ENCODE measurements at regions not wholly inside any gene's neighbourhood (a gene's known extent, or its start where the extent isn't known, plus 50 kb on each side); places are given as distances from the start of the nearest gene placed in this dataset.
A peak's percentile ranks its signal among the peaks of the same experiment; 100 is the strongest.

DNA sequence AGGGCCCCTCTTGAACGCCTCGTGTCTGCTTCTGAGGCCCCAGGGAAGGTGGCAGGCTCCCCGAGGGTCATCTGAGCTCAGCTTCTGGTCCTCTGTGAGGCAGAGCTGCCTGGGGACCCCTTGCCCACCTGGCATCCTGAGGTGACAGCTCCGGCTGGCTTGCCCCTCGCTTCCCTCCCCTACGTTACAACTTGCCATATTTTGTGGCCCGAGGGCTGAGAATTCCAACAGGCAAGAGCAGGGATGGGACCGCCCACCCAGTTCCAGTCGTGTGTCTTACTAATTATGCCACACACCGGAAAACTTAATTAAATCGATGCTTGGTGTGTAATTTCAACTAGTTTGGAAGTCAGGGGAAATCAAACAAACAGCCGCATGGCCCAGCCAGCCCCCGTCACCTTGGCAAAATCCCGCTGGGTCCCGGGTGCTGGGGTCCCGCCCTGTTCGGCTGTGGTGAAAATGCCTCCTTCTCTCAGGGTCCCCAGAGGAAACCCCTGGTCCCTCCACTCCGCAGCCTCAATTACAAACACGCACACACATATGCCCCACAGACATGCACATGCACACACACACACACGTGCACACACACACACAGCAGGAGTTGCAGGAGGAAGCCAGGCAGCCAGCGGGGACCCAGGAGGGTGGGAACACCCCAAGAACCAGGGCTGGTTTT, 221.0 kb upstream of the IER5L start:
- H4K8ac ChIP-seq (ENCODE audit: low read length), result no peak overlapping the region
- H3K23ac ChIP-seq (ENCODE audit: low read length in 2 of 2), result no peak overlapping the region
- H3K79me1 ChIP-seq (replicated peaks; ENCODE audit: low read length, poor library complexity, severe bottlenecking), result no peaks in the 10 kb centered on the region
- H2AFZ ChIP-seq (ENCODE audit: low read depth, low read length), result no peak overlapping the region
- no peak overlapping the region for H4K91ac ChIP-seq (ENCODE audit: low read length)
- H3K27me3 ChIP-seq (ENCODE audit: control insufficient read depth in 1 of 2, insufficient read depth in 1 of 2, low read length in 2 of 2), result peaks cover 14 to 29% of the 10 kb centered on the region in 2 experiments
- DNase-seq, result no peak
- no peak overlapping the region for H3K14ac ChIP-seq (ENCODE audit: low read length in 2 of 2)
- no peak overlapping the region for H3K4me3 ChIP-seq (ENCODE audit: insufficient read depth in 1 of 2, low read depth in 1 of 2, low read length in 2 of 2)
- H2BK15ac ChIP-seq (ENCODE audit: low read depth, poor library complexity, severe bottlenecking), result peak overlapping the region; percentile 44
- H3K9me3 ChIP-seq (ENCODE audit: control insufficient read depth, low read length), result peaks cover 16% of the 10 kb centered on the region
- H3K36me3 ChIP-seq (ENCODE audit: control insufficient read depth in 1 of 2, insufficient read depth in 2 of 2, low read depth in 1 of 2, low read length in 2 of 2), result no peaks in the 10 kb centered on the region
- peak overlapping the region in 1 of 2 experiments; percentile 46 for H3K18ac ChIP-seq (ENCODE audit: low read depth in 1 of 2, low read length in 2 of 2)
- H3K4me2 ChIP-seq (ENCODE audit: low read length, poor library complexity, severe bottlenecking), result no peak overlapping the region
- H2BK120ac ChIP-seq (ENCODE audit: low read depth, low read length), result no peak overlapping the region
- H2AK5ac ChIP-seq (ENCODE audit: low read length, severe bottlenecking), result no peak overlapping the region
- peaks cover 18% of the 10 kb centered on the region for H3K4me1 ChIP-seq (ENCODE audit: control insufficient read depth, insufficient read depth, low read depth, low read length)
- H2BK5ac ChIP-seq (ENCODE audit: low read depth, low read length, poor library complexity, severe bottlenecking), result no peak overlapping the region
- no peak overlapping the region for H3K9ac ChIP-seq (ENCODE audit: low read length)
- no peak overlapping the region for H3K27ac ChIP-seq (ENCODE audit: low read length, poor library complexity, severe bottlenecking)
- no peak overlapping the region for H3K4ac ChIP-seq (ENCODE audit: low read depth in 1 of 2, low read length in 2 of 2)
- WGBS, result 92% methylated on average over 21 of the region's 21 CpGs
- H2BK12ac ChIP-seq (ENCODE audit: low read length in 2 of 2), result no peak overlapping the region

DNA sequence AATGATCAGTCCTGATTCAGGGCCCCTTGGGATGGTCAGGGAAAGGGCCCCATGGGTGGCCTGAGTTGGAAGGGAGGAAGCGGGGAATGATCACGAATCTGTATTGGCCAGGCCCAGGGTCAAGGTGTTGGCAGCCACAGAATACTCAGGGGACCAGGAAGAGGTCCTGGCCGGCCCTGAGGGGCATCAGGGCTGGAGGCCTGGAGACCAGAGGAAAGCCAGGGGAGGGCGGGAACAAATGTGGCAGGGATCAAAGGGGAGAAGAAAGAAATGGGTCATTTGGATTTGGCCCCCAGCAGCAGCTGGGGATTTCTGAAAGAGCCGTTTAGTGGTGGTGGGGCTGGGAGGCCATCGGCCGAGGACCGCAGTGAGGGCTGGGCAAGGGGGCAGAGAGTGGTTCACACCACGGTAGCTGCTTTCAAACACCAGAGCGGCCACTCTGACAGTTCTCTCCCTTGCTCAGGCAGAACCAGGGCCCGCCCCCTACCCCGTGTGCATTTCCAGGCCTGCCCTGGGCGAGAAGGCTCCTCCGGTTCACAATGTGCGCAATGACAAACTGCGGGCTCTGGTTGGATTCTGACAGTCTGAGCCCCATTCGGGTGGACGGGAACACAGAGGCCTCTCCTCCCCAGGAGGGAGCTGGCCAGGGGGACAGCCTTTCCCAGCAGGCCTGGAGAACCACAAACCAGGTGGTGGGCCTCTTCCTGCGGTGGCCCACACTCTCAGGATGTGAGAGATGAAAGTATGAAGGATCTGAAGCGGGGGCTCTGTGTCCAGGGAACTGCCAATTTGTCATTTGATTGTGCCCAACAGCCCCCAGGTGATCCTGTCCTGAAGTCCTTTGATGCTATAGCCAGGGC, 220.3 kb upstream of the IER5L start:
- Histone ChIP-seq H3K79me1 (replicated peaks; ENCODE audit: low read length, poor library complexity, severe bottlenecking) (no peaks in the 10 kb centered on the region), H3K27ac (ENCODE audit: low read length, poor library complexity, severe bottlenecking) (no peak overlapping the region)
- WGBS, result 77% methylated on average over 20 of the region's 20 CpGs

GRCh38 chr9:129397335-129397734, 219.3 kb upstream of the IER5L start:
- H3K18ac ChIP-seq (ENCODE audit: low read depth in 1 of 2, low read length in 2 of 2), result no peak overlapping the region
- H3K4me2 ChIP-seq (ENCODE audit: low read length, poor library complexity, severe bottlenecking), result no peak overlapping the region
- no peak overlapping the region for H3K27ac ChIP-seq (ENCODE audit: low read length, poor library complexity, severe bottlenecking)
- H4K91ac ChIP-seq (ENCODE audit: low read length), result no peak overlapping the region
- H3K9ac ChIP-seq (ENCODE audit: low read length), result no peak overlapping the region
- H3K4ac ChIP-seq (ENCODE audit: low read depth in 1 of 2, low read length in 2 of 2), result no peak overlapping the region
- 88% methylated on average over 6 of the region's 6 CpGs for WGBS
- no peak overlapping the region for H2BK15ac ChIP-seq (ENCODE audit: low read depth, poor library complexity, severe bottlenecking)
- no peak overlapping the region for H3K14ac ChIP-seq (ENCODE audit: low read length in 2 of 2)
- H3K27me3 ChIP-seq (ENCODE audit: control insufficient read depth in 1 of 2, insufficient read depth in 1 of 2, low read length in 2 of 2), result peaks cover 14 to 33% of the 10 kb centered on the region in 2 experiments
- H3K23ac ChIP-seq (ENCODE audit: low read length in 2 of 2), result no peak overlapping the region
- H3K4me1 ChIP-seq (ENCODE audit: control insufficient read depth, insufficient read depth, low read depth, low read length), result peaks cover 6% of the 10 kb centered on the region
- no peaks in the 10 kb centered on the region for H3K79me1 ChIP-seq (replicated peaks; ENCODE audit: low read length, poor library complexity, severe bottlenecking)
- H2BK12ac ChIP-seq (ENCODE audit: low read length in 2 of 2), result no peak overlapping the region
- H3K4me3 ChIP-seq (ENCODE audit: insufficient read depth in 1 of 2, low read depth in 1 of 2, low read length in 2 of 2), result no peak overlapping the region
- H2BK5ac ChIP-seq (ENCODE audit: low read depth, low read length, poor library complexity, severe bottlenecking), result no peak overlapping the region
- no peak overlapping the region for H2BK120ac ChIP-seq (ENCODE audit: low read depth, low read length)
- no peak overlapping the region for H2AK5ac ChIP-seq (ENCODE audit: low read length, severe bottlenecking)
- H4K8ac ChIP-seq (ENCODE audit: low read length), result no peak overlapping the region
- H3K36me3 ChIP-seq (ENCODE audit: control insufficient read depth in 1 of 2, insufficient read depth in 2 of 2, low read depth in 1 of 2, low read length in 2 of 2), result no peaks in the 10 kb centered on the region
- no peak overlapping the region for H2AFZ ChIP-seq (ENCODE audit: low read depth, low read length)
- peaks cover 16% of the 10 kb centered on the region for H3K9me3 ChIP-seq (ENCODE audit: control insufficient read depth, low read length)
- DNase-seq, result no peak

More for the DNA sequence above, 220.3 kb upstream of the IER5L start:
- no peak for DNase-seq
- Histone ChIP-seq H4K8ac (ENCODE audit: low read length) (no peak overlapping the region), H2BK120ac (ENCODE audit: low read depth, low read length) (no peak overlapping the region), H3K4me3 (ENCODE audit: insufficient read depth in 1 of 2, low read depth in 1 of 2, low read length in 2 of 2) (peak overlapping the region in 1 of 2 experiments; percentile 18), H3K9me3 (ENCODE audit: control insufficient read depth, low read length) (peaks cover 16% of the 10 kb centered on the region), H3K9ac (ENCODE audit: low read length) (no peak overlapping the region), H4K91ac (ENCODE audit: low read length) (no peak overlapping the region), H3K14ac (ENCODE audit: low read length in 2 of 2) (peak overlapping the region in 1 of 2 experiments; percentile 23), H2BK5ac (ENCODE audit: low read depth, low read length, poor library complexity, severe bottlenecking) (no peak overlapping the region), H2BK15ac (ENCODE audit: low read depth, poor library complexity, severe bottlenecking) (no peak overlapping the region), H2AFZ (ENCODE audit: low read depth, low read length) (no peak overlapping the region), H3K4me2 (ENCODE audit: low read length, poor library complexity, severe bottlenecking) (no peak overlapping the region), H2AK5ac (ENCODE audit: low read length, severe bottlenecking) (no peak overlapping the region), H3K4ac (ENCODE audit: low read depth in 1 of 2, low read length in 2 of 2) (no peak overlapping the region), H3K27me3 (ENCODE audit: control insufficient read depth in 1 of 2, insufficient read depth in 1 of 2, low read length in 2 of 2) (peaks cover 14 to 30% of the 10 kb centered on the region in 2 experiments), H3K23ac (ENCODE audit: low read length in 2 of 2) (no peak overlapping the region), H3K36me3 (ENCODE audit: control insufficient read depth in 1 of 2, insufficient read depth in 2 of 2, low read depth in 1 of 2, low read length in 2 of 2) (no peaks in the 10 kb centered on the region), H2BK12ac (ENCODE audit: low read length in 2 of 2) (peak overlapping the region in 1 of 2 experiments; percentile 43), H3K18ac (ENCODE audit: low read depth in 1 of 2, low read length in 2 of 2) (no peak overlapping the region), H3K4me1 (ENCODE audit: control insufficient read depth, insufficient read depth, low read depth, low read length) (peaks cover 14% of the 10 kb centered on the region)

DNA sequence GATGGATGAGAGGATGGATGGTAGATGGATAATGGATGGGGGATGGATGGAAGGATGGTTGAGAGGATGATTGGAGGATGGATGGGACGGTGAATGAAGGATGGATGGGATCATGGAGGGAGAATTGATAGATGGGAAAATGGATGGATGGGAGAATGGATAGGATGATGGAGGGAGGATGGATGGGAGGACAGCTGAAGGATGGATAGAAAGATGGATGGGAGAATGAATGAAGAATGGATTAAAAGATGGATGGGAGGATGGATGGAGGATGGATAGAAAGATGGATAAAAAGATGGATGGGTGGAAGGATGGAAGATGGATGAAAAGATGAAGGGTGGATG, 218.3 kb upstream of the IER5L start:
- Histone ChIP-seq H3K36me3 (ENCODE audit: control insufficient read depth in 1 of 2, insufficient read depth in 2 of 2, low read depth in 1 of 2, low read length in 2 of 2) (no peaks in the 10 kb centered on the region), H2BK15ac (ENCODE audit: low read depth, poor library complexity, severe bottlenecking) (no peak overlapping the region), H4K8ac (ENCODE audit: low read length) (no peak overlapping the region)

More for the DNA sequence above, 218.3 kb upstream of the IER5L start:
- H3K27me3 ChIP-seq (ENCODE audit: control insufficient read depth in 1 of 2, insufficient read depth in 1 of 2, low read length in 2 of 2), result peaks cover 14 to 33% of the 10 kb centered on the region in 2 experiments
- H3K14ac ChIP-seq (ENCODE audit: low read length in 2 of 2), result no peak overlapping the region
- no peak for DNase-seq
- H2AK5ac ChIP-seq (ENCODE audit: low read length, severe bottlenecking), result no peak overlapping the region
- H3K4me1 ChIP-seq (ENCODE audit: control insufficient read depth, insufficient read depth, low read depth, low read length), result peaks cover 1% of the 10 kb centered on the region
- H3K4ac ChIP-seq (ENCODE audit: low read depth in 1 of 2, low read length in 2 of 2), result no peak overlapping the region
- H3K9ac ChIP-seq (ENCODE audit: low read length), result no peak overlapping the region
- no peak overlapping the region for H2BK5ac ChIP-seq (ENCODE audit: low read depth, low read length, poor library complexity, severe bottlenecking)
- no peaks in the 10 kb centered on the region for H3K79me1 ChIP-seq (replicated peaks; ENCODE audit: low read length, poor library complexity, severe bottlenecking)
- H3K4me3 ChIP-seq (ENCODE audit: insufficient read depth in 1 of 2, low read depth in 1 of 2, low read length in 2 of 2), result no peak overlapping the region
- WGBS, result 63% methylated on average over 1 of the region's 1 CpG
- no peak overlapping the region for H4K91ac ChIP-seq (ENCODE audit: low read length)
- H2AFZ ChIP-seq (ENCODE audit: low read depth, low read length), result no peak overlapping the region
- H2BK12ac ChIP-seq (ENCODE audit: low read length in 2 of 2), result no peak overlapping the region
- H3K23ac ChIP-seq (ENCODE audit: low read length in 2 of 2), result no peak overlapping the region
- H3K18ac ChIP-seq (ENCODE audit: low read depth in 1 of 2, low read length in 2 of 2), result no peak overlapping the region
- no peak overlapping the region for H3K4me2 ChIP-seq (ENCODE audit: low read length, poor library complexity, severe bottlenecking)
- peaks cover 16% of the 10 kb centered on the region for H3K9me3 ChIP-seq (ENCODE audit: control insufficient read depth, low read length)
- no peak overlapping the region for H3K27ac ChIP-seq (ENCODE audit: low read length, poor library complexity, severe bottlenecking)
- no peak overlapping the region for H2BK120ac ChIP-seq (ENCODE audit: low read depth, low read length)

All from mesenchymal stem cell (in vitro differentiated cells and primary cell).